GM06990 (cell line): ENCODE measurements at regions not wholly inside any gene's neighbourhood (a gene's known extent, or its start where the extent isn't known, plus 50 kb on each side); places are given as distances from the start of the nearest gene placed in this dataset.

Experiments used
- DNase-seq: peaks from one replicate; pipeline ENCODE4 v3.0.0-alpha.2; 2011; ENCODE audit not compliant: insufficient read length; ENCODE audit errors: extremely low read depth
- H3K27me3 ChIP-seq: replicated peaks from 2 replicates; pipeline ENCODE4 v1.6.0; 2011; ENCODE audit warnings: low read length; ENCODE audit not compliant: control insufficient read depth, insufficient read depth
- H3K36me3 ChIP-seq: 2 replicates; pipeline ENCODE4 v1.5.1; 2011; ENCODE audit warnings: low read length; ENCODE audit not compliant: control insufficient read depth, insufficient read depth
- H3K4me3 ChIP-seq: replicated peaks from 2 replicates; pipeline ENCODE4 v1.5.1; 2011; ENCODE audit warnings: low read depth, mild to moderate bottlenecking, control low read depth, low read length
- CTCF ChIP-seq: IDR thresholded peaks from 2 replicates; pipeline ENCODE4 v1.5.1; 2011; ENCODE audit warnings: low read length, control low read depth, mild to moderate bottlenecking, inconsistent platforms; ENCODE audit not compliant: insufficient read depth, poor library complexity, severe bottlenecking

- no peaks in the 10 kb centered on the region for H3K27me3 ChIP-seq
- no peak for TF ChIP-seq CTCF
- no peaks in the 10 kb centered on the region for H3K36me3 ChIP-seq
- no peak for DNase-seq
- no peak overlapping the region for H3K4me3 ChIP-seq
These were observed 403.3 kb downstream of the TXNL1 start for GRCh38 chr18:56235071-56235470.

- DNase-seq, result no peak
- no peak for TF ChIP-seq CTCF
- no peaks in the 10 kb centered on the region for H3K27me3 ChIP-seq
- no peak overlapping the region for H3K4me3 ChIP-seq
- H3K36me3 ChIP-seq, result no peaks in the 10 kb centered on the region
These were observed 404.8 kb downstream of the TXNL1 start for GRCh38 chr18:56233595-56233994.

GRCh38 chr18:56226025-56226424, 412.4 kb downstream of the TXNL1 start:
- no peaks in the 10 kb centered on the region for H3K36me3 ChIP-seq
- TF ChIP-seq CTCF, result no peak
- no peaks in the 10 kb centered on the region for H3K27me3 ChIP-seq
- H3K4me3 ChIP-seq, result no peak overlapping the region
- no peak for DNase-seq

GRCh38 chr18:56224669-56225561, 413.5 kb downstream of the TXNL1 start:
- Histone ChIP-seq H3K27me3 (no peaks in the 10 kb centered on the region), H3K4me3 (no peak overlapping the region), H3K36me3 (no peaks in the 10 kb centered on the region)
- no peak for TF ChIP-seq CTCF
- DNase-seq, result no peak

- H3K36me3 ChIP-seq, result no peaks in the 10 kb centered on the region
- TF ChIP-seq CTCF, result no peak
- H3K27me3 ChIP-seq, result no peaks in the 10 kb centered on the region
- no peak for DNase-seq
- no peak overlapping the region for H3K4me3 ChIP-seq
These were observed 417.0 kb downstream of the TXNL1 start for GRCh38 chr18:56221195-56222065.
